Kidney (tissue), 13 donors: ENCODE measurements at regions not wholly inside any gene's neighbourhood (a gene's known extent, or its start where the extent isn't known, plus 50 kb on each side); places are given as distances from the start of the nearest gene placed in this dataset.

Experiments used
- DNase-seq, 5 donors: peaks; one replicate each; pipeline ENCODE4 v3.0.0-alpha.2; 2013 to 2020
- FAIRE-seq: peaks from 2 replicates; lab custom pipeline; 2012; peaks lifted over from hg19 to GRCh38; lab: Jason Lieb, UNC
- H3K27ac ChIP-seq, 2 donors: one replicate each; pipeline ENCODE4 v1.7.0; 2013; ENCODE audit warnings: low read depth in 2 of 2, low read length in 2 of 2, inconsistent platforms in 1 of 2
- H3K27me3 ChIP-seq: one replicate; pipeline ENCODE4 v1.7.1; 2013; ENCODE audit warnings: low read length, inconsistent platforms; ENCODE audit not compliant: control insufficient read depth, insufficient read depth
- H3K36me3 ChIP-seq, 3 donors: one replicate each; pipeline versions ENCODE4 v1.7.0 to v1.7.1; 2013; ENCODE audit warnings: low read length in 3 of 3, control low read depth in 1 of 3, inconsistent platforms in 1 of 3; ENCODE audit not compliant: insufficient read depth in 3 of 3, control insufficient read depth in 2 of 3
- H3K4me1 ChIP-seq, 3 donors: one replicate each; pipeline versions ENCODE4 v1.7.0 to v1.7.1; 2013; ENCODE audit warnings: low read length in 3 of 3, inconsistent platforms in 1 of 3, low read depth in 1 of 3; ENCODE audit not compliant: control insufficient read depth in 2 of 3, insufficient read depth in 2 of 3
- H3K4me3 ChIP-seq, 3 donors: one replicate each; pipeline versions ENCODE4 v1.7.0 to v1.8.1; 2013; ENCODE audit warnings: low read length in 3 of 3, control low read depth in 1 of 3, inconsistent platforms in 1 of 3
- H3K9ac ChIP-seq, 3 donors: one replicate each; pipeline versions ENCODE4 v1.7.0 to v1.7.1; 2013; ENCODE audit warnings: low read length in 3 of 3, control low read depth in 1 of 3, inconsistent platforms in 1 of 3
- H3K9me3 ChIP-seq, 3 donors: one replicate each; pipeline versions ENCODE4 v1.7.0 to v1.7.1; 2013; ENCODE audit warnings: low read length in 3 of 3, control low read depth in 1 of 3, inconsistent platforms in 1 of 3; ENCODE audit not compliant: control insufficient read depth in 2 of 3, insufficient read depth in 1 of 3
- intact Hi-C: fragments of 100-400 bp; cut with DNase I; formaldehyde crosslinking; loops from one replicate; pipeline ENCODE4 v1.11.1; 2022
- TF ChIP-seq, protein P1 (sequence below): IDR thresholded peaks from 3 replicates; pipeline ENCODE4 v1.5.1; 2012; ENCODE audit warnings: mild to moderate bottlenecking, moderate library complexity, borderline replicate concordance; ENCODE audit not compliant: insufficient read depth; ENCODE audit errors: extremely low read depth
- donor health status: control.
- donor health status: control.
- donor health status: control.
- donor health status: control.
- donor health status: control.
- donor health status: DM: yes; HTN: yes; CAD: no.
- donor health status: Normal renal cell carcinoma (clear cell type).

- no peaks in the 10 kb centered on the region for H3K9me3 ChIP-seq
- H3K9ac ChIP-seq, result no peak overlapping the region
- no peaks in the 10 kb centered on the region for H3K27me3 ChIP-seq
- FAIRE-seq, result no peak
- DNase-seq, result no peak
- H3K27ac ChIP-seq, result no peak overlapping the region
- H3K4me3 ChIP-seq, result no peak overlapping the region
- peaks cover 0 to 2% (median 0%) of the 10 kb centered on the region in 3 donors for H3K4me1 ChIP-seq
- TF ChIP-seq, protein P1, sequence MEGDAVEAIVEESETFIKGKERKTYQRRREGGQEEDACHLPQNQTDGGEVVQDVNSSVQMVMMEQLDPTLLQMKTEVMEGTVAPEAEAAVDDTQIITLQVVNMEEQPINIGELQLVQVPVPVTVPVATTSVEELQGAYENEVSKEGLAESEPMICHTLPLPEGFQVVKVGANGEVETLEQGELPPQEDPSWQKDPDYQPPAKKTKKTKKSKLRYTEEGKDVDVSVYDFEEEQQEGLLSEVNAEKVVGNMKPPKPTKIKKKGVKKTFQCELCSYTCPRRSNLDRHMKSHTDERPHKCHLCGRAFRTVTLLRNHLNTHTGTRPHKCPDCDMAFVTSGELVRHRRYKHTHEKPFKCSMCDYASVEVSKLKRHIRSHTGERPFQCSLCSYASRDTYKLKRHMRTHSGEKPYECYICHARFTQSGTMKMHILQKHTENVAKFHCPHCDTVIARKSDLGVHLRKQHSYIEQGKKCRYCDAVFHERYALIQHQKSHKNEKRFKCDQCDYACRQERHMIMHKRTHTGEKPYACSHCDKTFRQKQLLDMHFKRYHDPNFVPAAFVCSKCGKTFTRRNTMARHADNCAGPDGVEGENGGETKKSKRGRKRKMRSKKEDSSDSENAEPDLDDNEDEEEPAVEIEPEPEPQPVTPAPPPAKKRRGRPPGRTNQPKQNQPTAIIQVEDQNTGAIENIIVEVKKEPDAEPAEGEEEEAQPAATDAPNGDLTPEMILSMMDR, result no peak
- intact Hi-C loops, result no loop called here
- H3K36me3 ChIP-seq, result no peaks in the 10 kb centered on the region
Measured at GRCh38 chr2:105598829-105599698, 145.6 kb upstream of the NCK2 start.

DNA sequence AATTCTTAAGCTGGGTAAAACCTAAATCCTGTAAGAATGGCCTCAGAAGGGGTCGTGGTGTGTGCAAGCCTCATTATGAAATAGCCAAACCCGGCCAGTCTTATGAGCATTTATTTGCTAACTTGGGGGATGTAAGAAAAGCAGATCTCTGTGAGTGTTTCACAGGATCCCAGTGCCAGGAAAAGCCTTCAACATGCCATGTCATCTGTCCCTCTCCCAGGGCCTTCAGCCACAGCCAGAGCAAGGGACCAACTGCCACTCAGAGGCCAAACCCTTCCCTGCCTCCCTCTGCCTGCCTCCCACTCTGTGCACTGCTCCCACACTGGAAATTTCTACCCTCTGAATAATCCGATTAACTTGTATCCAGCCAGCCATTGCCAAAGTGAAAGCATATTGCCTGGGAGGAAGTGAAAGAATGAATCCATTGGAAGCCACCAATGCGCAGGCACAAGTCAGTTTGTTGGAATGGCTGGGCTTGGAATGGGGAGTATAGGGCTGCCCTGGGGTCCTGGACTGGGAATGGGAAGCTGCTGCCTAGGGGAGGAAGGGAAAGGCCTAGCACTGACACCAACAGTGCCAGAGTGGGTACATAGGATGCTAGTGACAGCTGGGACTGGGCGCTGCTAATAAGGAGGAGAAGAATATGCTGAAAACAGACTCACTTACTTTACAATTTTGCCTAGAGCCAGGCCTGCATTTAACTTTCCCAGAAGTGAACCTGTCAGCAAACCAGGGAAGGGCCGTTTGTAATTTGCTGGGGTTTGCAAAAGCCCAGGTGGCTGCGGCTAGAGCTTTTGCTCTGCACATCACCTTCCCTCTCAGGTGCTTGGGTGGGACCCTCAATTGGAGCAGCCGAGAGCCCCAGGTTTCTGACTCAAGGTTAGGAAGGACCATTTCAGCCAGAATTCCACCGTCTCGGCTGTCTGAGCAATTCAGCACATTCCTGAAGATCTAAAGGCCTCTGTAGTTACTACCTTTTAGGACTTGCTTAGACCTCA is 146.6 kb upstream of the NCK2 start:
- Histone ChIP-seq H3K36me3 (no peaks in the 10 kb centered on the region), H3K4me3 (no peak overlapping the region), H3K27ac (no peak overlapping the region), H3K27me3 (no peaks in the 10 kb centered on the region), H3K9ac (no peak overlapping the region), H3K9me3 (no peaks in the 10 kb centered on the region), H3K4me1 (peaks cover 0 to 2% (median 0%) of the 10 kb centered on the region in 3 donors)
- DNase-seq (no peak), FAIRE-seq (no peak)
- intact Hi-C loops, result no loop called here
- TF ChIP-seq, protein P1, result no peak

DNA sequence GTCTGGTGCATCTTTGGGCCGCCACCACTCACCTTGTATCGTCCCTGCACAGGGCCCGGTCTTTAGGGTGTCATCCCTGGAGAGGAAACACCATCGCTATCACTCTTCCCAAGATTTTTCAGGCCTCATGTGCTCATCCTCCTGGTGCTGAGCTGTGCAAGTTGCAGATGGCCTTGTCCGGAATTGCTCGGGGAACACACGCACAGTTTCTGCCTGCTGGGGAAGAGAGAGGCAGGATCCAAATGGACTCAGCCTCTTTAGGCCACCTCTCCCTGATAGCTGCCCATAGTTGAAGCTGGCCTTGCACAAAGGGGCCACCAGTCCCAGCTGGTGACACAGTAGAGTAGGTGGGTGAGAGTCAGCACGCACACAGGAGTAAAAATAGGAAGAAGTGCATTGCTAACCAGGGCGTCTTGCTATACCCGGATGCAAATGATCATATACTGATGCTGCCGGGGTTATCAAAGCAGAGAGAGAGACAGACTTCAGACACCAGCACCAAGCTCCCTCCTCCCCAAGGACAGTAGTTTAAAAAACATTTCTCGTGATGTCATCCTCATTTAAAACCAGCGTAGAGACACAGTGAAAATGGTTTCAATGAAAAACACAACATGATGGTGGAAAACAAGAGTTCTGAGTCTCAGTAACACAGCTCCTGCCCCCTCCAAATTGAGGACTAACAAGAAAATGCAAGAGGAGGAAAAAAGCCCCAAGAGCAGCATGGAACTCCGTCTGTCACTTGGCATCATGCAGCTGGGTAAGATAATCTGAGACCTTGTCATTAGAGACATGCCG is 147.5 kb upstream of the NCK2 start:
- TF ChIP-seq, protein P1, result no peak
- Histone ChIP-seq H3K4me3 (no peak overlapping the region), H3K9ac (no peak overlapping the region), H3K27me3 (no peaks in the 10 kb centered on the region), H3K27ac (no peak overlapping the region), H3K4me1 (peaks cover 0 to 2% (median 0%) of the 10 kb centered on the region in 3 donors), H3K36me3 (no peaks in the 10 kb centered on the region), H3K9me3 (no peaks in the 10 kb centered on the region)
- intact Hi-C loops, result no loop called here
- DNase-seq (no peak), FAIRE-seq (no peak)
